HepG2 (cell line): ENCODE measurements at regions not wholly inside any gene's neighbourhood (a gene's known extent, or its start where the extent isn't known, plus 50 kb on each side); places are given as distances from the start of the nearest gene placed in this dataset.

Experiments used
- ATAC-seq: fragments of 200-7000 bp; cut with Tn5 transposase; 3 replicates; pipeline ENCODE4 v1.9.1; 2020; ENCODE audit warnings: mild to moderate bottlenecking, moderate library complexity
- BruUV-seq: library from RNA; stranded (reverse); fragments of 400-500 nt; replicated peaks from 2 replicates; lab custom pipeline; 2021; lab: Mats Ljungman, UMichigan
- CTCF ChIA-PET: fragments of 300-600 bp; formaldehyde crosslinking; extraction: SDS; loops from one replicate; lab custom pipeline; 2021; ENCODE audit warnings: low total read pairs, inconsistent platforms, low intra/inter-chr PET ratio; lab: Yijun Ruan, JAX
- POLR2A ChIA-PET: fragments of 350-600 bp; sonication (Branson Sonifier 250); formaldehyde crosslinking; loops from one replicate; lab custom pipeline; 2020; ENCODE audit warnings: antibody characterized with exemption, inconsistent platforms; lab: Yijun Ruan, JAX
- DNase-seq: peaks from one replicate; pipeline ENCODE4 v3.0.0-alpha.2; 2015; ENCODE audit warnings: low spot score
- FAIRE-seq: peaks from 3 replicates; lab custom pipeline; 2011; peaks lifted over from hg19 to GRCh38; lab: Jason Lieb, UNC
- H2AFZ ChIP-seq: one replicate; pipeline ENCODE4 v1.6.1; 2011; ENCODE audit warnings: low read length, inconsistent platforms
- H3K27ac ChIP-seq: fragments of 300-600 bp; 3 replicates; pipeline ENCODE4 v1.8.0; 2011; ENCODE audit warnings: mixed run types, mild to moderate bottlenecking, mixed read lengths, low read length, inconsistent platforms; ENCODE audit not compliant: insufficient read depth; ENCODE audit errors: extremely low read length
- H3K27me3 ChIP-seq, 2 experiments: fragments of 200-600 bp in 1 of 2; 2 replicates in 1 of 2; 3 replicates in 1 of 2; pipeline versions ENCODE4 v1.6.0 to v1.8.0; 2011; ENCODE audit warnings: low read length in 2 of 2, mild to moderate bottlenecking in 2 of 2, moderate library complexity in 2 of 2, inconsistent platforms in 1 of 2; ENCODE audit not compliant: insufficient read depth in 2 of 2, control insufficient read depth in 1 of 2
- H3K36me3 ChIP-seq, 2 experiments: fragments of 200-600 bp in 1 of 2; replicated peaks in 1 of 2; 2 replicates in 1 of 2; 3 replicates in 1 of 2; pipeline versions ENCODE4 v1.5.1 to v1.8.0; 2011; ENCODE audit warnings: low read length in 2 of 2, inconsistent platforms in 1 of 2; ENCODE audit not compliant: insufficient read depth in 2 of 2, control insufficient read depth in 1 of 2
- H3K4me1 ChIP-seq: 2 replicates; pipeline ENCODE4 v1.5.1; 2012; ENCODE audit warnings: low read length, inconsistent platforms; ENCODE audit not compliant: insufficient read depth
- H3K4me2 ChIP-seq: 2 replicates; pipeline ENCODE4 v1.6.0; 2011; ENCODE audit warnings: low read depth, low read length, inconsistent platforms
- H3K4me3 ChIP-seq, 3 experiments: fragments of 200-600 bp in 1 of 3; sonication (generic), shearing (Covaris generic) in 1 of 3; replicated peaks in 1 of 3; 2 replicates each; pipeline ENCODE4 v1.5.1; 2011 to 2016; ENCODE audit warnings: low read length in 3 of 3, inconsistent platforms in 2 of 3, low read depth in 2 of 3, mild to moderate bottlenecking in 2 of 3, control low read depth in 1 of 3, mixed read lengths in 1 of 3; ENCODE audit not compliant: insufficient read depth in 1 of 3
- H3K79me2 ChIP-seq: one replicate; pipeline ENCODE4 v1.6.1; 2011; ENCODE audit warnings: low read length, inconsistent platforms; ENCODE audit not compliant: insufficient read depth
- H3K9ac ChIP-seq: 2 replicates; pipeline ENCODE4 v1.6.0; 2011; ENCODE audit warnings: mild to moderate bottlenecking, low read depth, low read length, inconsistent platforms; ENCODE audit not compliant: insufficient read depth
- H3K9me3 ChIP-seq: 2 replicates; pipeline ENCODE4 v1.5.1; 2012; ENCODE audit warnings: mild to moderate bottlenecking, low read length
- H4K20me1 ChIP-seq: 2 replicates; pipeline ENCODE4 v1.6.0; 2011; ENCODE audit warnings: inconsistent platforms, mild to moderate bottlenecking, low read length, moderate library complexity; ENCODE audit not compliant: insufficient read depth
- HES4 ChIP-seq: sonication (generic); formaldehyde crosslinking; IDR thresholded peaks from 2 replicates; pipeline ENCODE4 v1.9.0; 2021; ENCODE audit warnings: mild to moderate bottlenecking, missing genetic modification reagents, borderline replicate concordance
- MEIS2 ChIP-seq: sonication (generic); formaldehyde crosslinking; IDR thresholded peaks from 2 replicates; pipeline ENCODE4 v1.9.0; 2021; ENCODE audit warnings: mild to moderate bottlenecking, missing genetic modification reagents
- RFX1 ChIP-seq: fragments of 450-650 bp; IDR thresholded peaks from 2 replicates; pipeline ENCODE4 v1.6.1; 2017
- ZFX ChIP-seq: sonication (generic); formaldehyde crosslinking; IDR thresholded peaks from 2 replicates; pipeline ENCODE4 v1.4.0; 2020; ENCODE audit warnings: mild to moderate bottlenecking, low read depth, missing genetic modification reagents, moderate library complexity
- ZNF224 ChIP-seq: sonication (generic); formaldehyde crosslinking; IDR thresholded peaks from 2 replicates; pipeline ENCODE4 v1.5.0; 2020; ENCODE audit warnings: mild to moderate bottlenecking, missing genetic modification reagents
- ZNF720 ChIP-seq: sonication (generic); formaldehyde crosslinking; IDR thresholded peaks from 2 replicates; pipeline ENCODE4 v1.4.0; 2020; ENCODE audit warnings: missing genetic modification reagents
- WGBS: methylation state at CpG from one replicate; pipeline ENCODE4 v1.1.6; 2017; ENCODE audit warnings: low lambda C conversion rate; 5-methylcytosine and 5-hydroxymethylcytosine counted together
- in situ Hi-C: cut with HindIII; loops from 2 replicates; pipeline ENCODE4 v1.10.0; 2017; ENCODE audit warnings: low pct_unique_long_range_greater_than_20kb; ENCODE audit not compliant: extremely low pct_ligation_motif_present
- intact Hi-C: fragments of 100-400 bp; cut with micrococcal nuclease; formaldehyde crosslinking; loops from one replicate; pipeline ENCODE4 v1.10.0; 2022; ENCODE audit not compliant: unreplicated experiment
- TF ChIP-seq, protein P1 (sequence below), 2 experiments: sonication (generic) in 1 of 2; formaldehyde crosslinking in 1 of 2; IDR thresholded peaks; 2 replicates each; pipeline versions ENCODE4 v1.4.0 to v1.6.1; 2016 to 2020; ENCODE audit warnings: borderline replicate concordance in 1 of 2, low read depth in 1 of 2, mild to moderate bottlenecking in 1 of 2, missing genetic modification reagents in 1 of 2
- TF ChIP-seq, protein P2 (sequence below): sonication (generic); formaldehyde crosslinking; IDR thresholded peaks from 2 replicates; pipeline ENCODE4 v1.4.0; 2020; ENCODE audit warnings: missing genetic modification reagents

DNA sequence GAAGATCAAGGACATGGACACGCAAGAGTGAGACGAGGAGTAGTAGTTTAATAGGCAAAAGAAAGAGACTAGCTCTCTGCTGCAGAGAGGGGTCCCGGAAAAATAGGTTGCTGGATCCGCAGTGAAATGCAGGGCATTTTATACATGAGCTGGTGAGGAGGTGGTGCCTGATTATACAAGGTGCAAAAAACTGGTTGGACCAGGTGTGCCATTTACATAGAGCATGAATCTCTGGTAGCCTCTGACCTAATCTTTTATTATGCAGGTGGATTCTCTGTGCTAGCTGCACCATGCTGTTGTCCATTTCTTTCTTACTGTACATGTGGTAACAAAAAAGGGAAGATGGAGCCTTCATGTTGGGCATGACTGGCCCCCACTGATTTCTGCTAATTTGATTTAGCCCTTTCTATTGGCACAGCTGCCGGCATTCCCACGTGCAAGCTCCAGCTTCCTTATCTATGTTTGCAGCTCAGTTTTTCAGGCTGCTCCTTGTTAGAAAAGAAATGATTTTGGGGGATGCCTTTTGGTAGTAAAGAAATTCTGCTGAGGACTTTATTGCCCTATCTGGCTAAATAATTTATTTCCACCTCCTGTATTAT, 548.1 kb downstream of the BRINP3 start (continued):
- TF ChIP-seq, protein P1, sequence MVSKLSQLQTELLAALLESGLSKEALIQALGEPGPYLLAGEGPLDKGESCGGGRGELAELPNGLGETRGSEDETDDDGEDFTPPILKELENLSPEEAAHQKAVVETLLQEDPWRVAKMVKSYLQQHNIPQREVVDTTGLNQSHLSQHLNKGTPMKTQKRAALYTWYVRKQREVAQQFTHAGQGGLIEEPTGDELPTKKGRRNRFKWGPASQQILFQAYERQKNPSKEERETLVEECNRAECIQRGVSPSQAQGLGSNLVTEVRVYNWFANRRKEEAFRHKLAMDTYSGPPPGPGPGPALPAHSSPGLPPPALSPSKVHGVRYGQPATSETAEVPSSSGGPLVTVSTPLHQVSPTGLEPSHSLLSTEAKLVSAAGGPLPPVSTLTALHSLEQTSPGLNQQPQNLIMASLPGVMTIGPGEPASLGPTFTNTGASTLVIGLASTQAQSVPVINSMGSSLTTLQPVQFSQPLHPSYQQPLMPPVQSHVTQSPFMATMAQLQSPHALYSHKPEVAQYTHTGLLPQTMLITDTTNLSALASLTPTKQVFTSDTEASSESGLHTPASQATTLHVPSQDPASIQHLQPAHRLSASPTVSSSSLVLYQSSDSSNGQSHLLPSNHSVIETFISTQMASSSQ (IDR thresholded peaks at IDR 0.05; ENCODE audit: low read depth) = no peak
- TF ChIP-seq, protein P1 (CRISPR knock-in tag; IDR thresholded peaks at IDR 0.05; ENCODE audit: borderline replicate concordance) = no peak
- TF ChIP-seq ZNF224 (CRISPR knock-in tag) (no peak), RFX1 (no peak)

DNA sequence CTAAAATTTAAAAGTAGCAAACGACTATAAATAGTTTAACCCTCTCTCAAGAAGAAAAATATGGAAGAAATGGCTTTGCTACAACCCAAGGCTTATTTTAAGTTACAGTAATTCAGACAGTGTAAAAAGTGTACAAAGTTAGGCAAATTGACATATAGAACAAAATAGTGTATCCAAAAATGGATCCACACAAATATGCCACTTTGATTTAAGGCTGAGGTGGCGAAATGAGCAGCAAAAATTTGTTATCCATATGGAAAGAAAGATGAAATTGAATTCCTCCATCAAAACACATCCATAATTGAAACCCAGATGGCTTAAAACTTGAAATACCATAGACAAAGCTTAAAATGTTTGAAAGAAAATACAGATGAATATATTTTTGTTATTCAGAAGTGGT, 540.8 kb downstream of the BRINP3 start:
- no TSS peak for BruUV-seq
- Histone ChIP-seq H4K20me1 (no peaks in the 10 kb centered on the region), H3K9ac (no peak overlapping the region), H3K27me3 (no peaks in the 10 kb centered on the region), H3K27ac (no peak overlapping the region), H3K4me2 (no peak overlapping the region), H3K4me3 (no peak overlapping the region), H2AFZ (no peak overlapping the region), H3K36me3 (no peaks in the 10 kb centered on the region), H3K4me1 (no peaks in the 10 kb centered on the region), H3K9me3 (no peaks in the 10 kb centered on the region), H3K79me2 (no peaks in the 10 kb centered on the region)
- CTCF ChIA-PET = no interaction called here
- intact Hi-C loops = no loop called here
- ATAC-seq (no peak), FAIRE-seq (no peak), DNase-seq (no peak)
- 3% methylated on average over 2 of the region's 2 CpGs for WGBS
- POLR2A ChIA-PET = no interaction called here
- in situ Hi-C loops = no loop called here
- TF ChIP-seq HES4 (CRISPR knock-in tag) (no peak), ZFX (CRISPR knock-in tag) (no peak), MEIS2 (no peak), ZNF720 (CRISPR knock-in tag) (no peak)
- TF ChIP-seq, protein P2, sequence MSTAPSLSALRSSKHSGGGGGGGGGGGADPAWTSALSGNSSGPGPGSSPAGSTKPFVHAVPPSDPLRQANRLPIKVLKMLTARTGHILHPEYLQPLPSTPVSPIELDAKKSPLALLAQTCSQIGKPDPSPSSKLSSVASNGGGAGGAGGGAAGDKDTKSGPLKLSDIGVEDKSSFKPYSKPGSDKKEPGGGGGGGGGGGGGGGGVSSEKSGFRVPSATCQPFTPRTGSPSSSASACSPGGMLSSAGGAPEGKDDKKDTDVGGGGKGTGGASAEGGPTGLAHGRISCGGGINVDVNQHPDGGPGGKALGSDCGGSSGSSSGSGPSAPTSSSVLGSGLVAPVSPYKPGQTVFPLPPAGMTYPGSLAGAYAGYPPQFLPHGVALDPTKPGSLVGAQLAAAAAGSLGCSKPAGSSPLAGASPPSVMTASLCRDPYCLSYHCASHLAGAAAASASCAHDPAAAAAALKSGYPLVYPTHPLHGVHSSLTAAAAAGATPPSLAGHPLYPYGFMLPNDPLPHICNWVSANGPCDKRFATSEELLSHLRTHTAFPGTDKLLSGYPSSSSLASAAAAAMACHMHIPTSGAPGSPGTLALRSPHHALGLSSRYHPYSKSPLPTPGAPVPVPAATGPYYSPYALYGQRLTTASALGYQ (CRISPR knock-in tag) = no peak
